A673 (cell line): ENCODE measurements at regions not wholly inside any gene's neighbourhood (a gene's known extent, or its start where the extent isn't known, plus 50 kb on each side); places are given as distances from the start of the nearest gene placed in this dataset.
A peak's percentile ranks its signal among the peaks of the same experiment; 100 is the strongest.

Source experiments
- BruUV-seq: library from RNA; stranded (reverse); fragments of 400-500 nt; replicated peaks from 2 replicates; lab custom pipeline; 2021; lab: Mats Ljungman, UMichigan
- CTCF ChIA-PET: fragments of 300-600 bp; sonication (Branson Sonifier 250); formaldehyde crosslinking; loops from one replicate; lab custom pipeline; 2022; ENCODE audit warnings: antibody characterized with exemption; lab: Charles Lee
- POLR2A ChIA-PET: fragments of 300-600 bp; sonication (Branson Sonifier 250); formaldehyde crosslinking; loops from one replicate; lab custom pipeline; 2022; ENCODE audit warnings: antibody characterized with exemption; ENCODE audit not compliant: low non-redundant PET; lab: Charles Lee
- DNase-seq: peaks from one replicate; pipeline ENCODE4 v3.0.0-alpha.2; 2015; ENCODE audit warnings: low spot score
- H3K27ac ChIP-seq: fragments of 200-600 bp; sonication (generic); 2 replicates; pipeline ENCODE4 v1.5.1; 2016; ENCODE audit warnings: mixed run types, low read depth, mild to moderate bottlenecking, mixed read lengths, antibody characterized with exemption, low read length; ENCODE audit not compliant: poor library complexity, severe bottlenecking
- H3K27me3 ChIP-seq: fragments of 200-600 bp; sonication (generic); replicated peaks from 2 replicates; pipeline ENCODE4 v1.6.1; 2017; ENCODE audit warnings: mixed run types, low read depth, mild to moderate bottlenecking, mixed read lengths, antibody characterized with exemption, low read length; ENCODE audit not compliant: insufficient read depth, poor library complexity
- H3K36me3 ChIP-seq: fragments of 200-600 bp; sonication (generic); 2 replicates; pipeline ENCODE4 v1.6.1; 2016; ENCODE audit warnings: mixed run types, mild to moderate bottlenecking, mixed read lengths, antibody characterized with exemption, low read length; ENCODE audit not compliant: insufficient read depth, poor library complexity, severe bottlenecking
- H3K4me1 ChIP-seq: fragments of 200-600 bp; sonication (generic); 2 replicates; pipeline ENCODE4 v1.6.1; 2017; ENCODE audit warnings: mixed run types, mild to moderate bottlenecking, mixed read lengths, antibody characterized with exemption, low read length; ENCODE audit not compliant: insufficient read depth, poor library complexity, severe bottlenecking
- H3K4me3 ChIP-seq: fragments of 200-600 bp; sonication (generic); 2 replicates; pipeline ENCODE4 v1.5.1; 2016; ENCODE audit warnings: low read depth, mixed run types, mild to moderate bottlenecking, mixed read lengths, low read length; ENCODE audit not compliant: poor library complexity, severe bottlenecking
- H3K9me3 ChIP-seq: fragments of 200-600 bp; sonication (generic); 2 replicates; pipeline ENCODE4 v1.6.1; 2016; ENCODE audit warnings: mixed run types, low read depth, mild to moderate bottlenecking, mixed read lengths, antibody characterized with exemption, low read length; ENCODE audit not compliant: poor library complexity, severe bottlenecking
- CTCF ChIP-seq: fragments of 300-800, 200-600 bp; sonication (generic); conservative IDR thresholded peaks from 2 replicates; pipeline ENCODE4 v1.5.1; 2017; ENCODE audit warnings: low read depth, mild to moderate bottlenecking, antibody characterized with exemption, low read length, moderate library complexity, mixed read lengths
- EZH2 ChIP-seq: fragments of 200-600 bp; sonication (generic); IDR thresholded peaks from 2 replicates; pipeline ENCODE4 v1.6.1; 2017; ENCODE audit warnings: borderline replicate concordance, low read depth, mild to moderate bottlenecking, mixed read lengths, antibody characterized with exemption, low read length; ENCODE audit not compliant: poor library complexity, severe bottlenecking
- intact Hi-C: fragments of 100-400 bp; cut with micrococcal nuclease; formaldehyde crosslinking; loops from one replicate; pipeline ENCODE4 v1.10.0; 2022; ENCODE audit not compliant: unreplicated experiment

- Histone ChIP-seq H3K4me1 (peaks cover 44% of the 10 kb centered on the region), H3K27ac (peak overlapping the region; percentile 89), H3K4me3 (peak overlapping the region; percentile 30), H3K27me3 (no peaks in the 10 kb centered on the region), H3K9me3 (peaks cover 5% of the 10 kb centered on the region), H3K36me3 (no peaks in the 10 kb centered on the region)
- ChIA-PET POLR2A (no interaction called here), CTCF (no interaction called here)
- DNase-seq: no peak
- TF ChIP-seq EZH2 (no peak), CTCF (no peak)
- no TSS peak for BruUV-seq
- intact Hi-C loops: no loop called here
Measured at GRCh38 chr2:122105171-122105876, 349.9 kb downstream of the TSN start.

DNA sequence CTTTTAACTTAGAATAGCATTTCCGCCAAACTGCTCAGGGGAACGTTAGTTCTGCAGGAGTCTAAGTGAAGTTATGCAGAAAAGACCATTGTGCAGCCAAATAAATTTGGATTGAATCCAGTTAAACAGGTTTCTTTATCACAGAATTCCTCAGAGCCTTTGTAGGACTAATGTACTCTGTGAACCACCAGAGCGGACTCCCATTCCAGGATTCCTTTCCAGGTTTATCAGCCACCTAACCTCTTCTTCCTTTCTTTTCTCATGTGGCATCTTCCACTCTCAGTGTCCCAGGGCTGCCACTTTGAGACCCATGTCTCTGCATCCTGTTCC, 350.4 kb downstream of the TSN start:
- no peaks in the 10 kb centered on the region for H3K36me3 ChIP-seq
- no peaks in the 10 kb centered on the region for H3K27me3 ChIP-seq
- H3K9me3 ChIP-seq: peaks cover 5% of the 10 kb centered on the region
- no TSS peak for BruUV-seq
- peak; percentile 93 for DNase-seq
- POLR2A ChIA-PET: no interaction called here
- TF ChIP-seq EZH2 (no peak), CTCF (no peak)
- CTCF ChIA-PET: no interaction called here
- peaks cover 44% of the 10 kb centered on the region for H3K4me1 ChIP-seq
- H3K27ac ChIP-seq: peak overlapping the region; percentile 89
- intact Hi-C loops: no loop called here
- peak overlapping the region; percentile 30 for H3K4me3 ChIP-seq

DNA sequence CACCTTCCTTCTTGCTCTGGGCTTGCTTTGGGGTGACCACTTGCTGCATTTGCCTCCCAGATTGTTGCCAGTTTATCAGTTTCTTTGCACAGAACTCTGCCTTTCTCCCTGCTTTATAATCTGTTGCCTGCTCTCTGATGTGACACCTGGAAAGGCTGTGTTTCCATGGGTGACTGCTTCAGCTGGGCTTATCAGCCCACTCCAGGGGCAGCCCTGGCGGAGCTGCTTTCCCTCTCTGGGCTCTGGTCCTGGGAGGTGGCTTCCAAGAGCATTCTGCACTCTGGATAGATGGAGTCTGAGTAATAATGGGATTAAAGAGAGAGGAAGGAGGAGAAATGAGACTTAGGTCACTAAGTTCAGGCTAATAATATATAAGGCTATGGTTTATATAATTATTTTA, 352.7 kb downstream of the TSN start:
- H3K27ac ChIP-seq: no peak overlapping the region
- H3K36me3 ChIP-seq: no peaks in the 10 kb centered on the region
- no peak for DNase-seq
- intact Hi-C loops: no loop called here
- no peaks in the 10 kb centered on the region for H3K27me3 ChIP-seq
- POLR2A ChIA-PET: no interaction called here
- peaks cover 5% of the 10 kb centered on the region for H3K9me3 ChIP-seq
- CTCF ChIA-PET: no interaction called here
- no TSS peak for BruUV-seq
- peaks cover 50% of the 10 kb centered on the region for H3K4me1 ChIP-seq
- TF ChIP-seq EZH2 (no peak), CTCF (no peak)
- H3K4me3 ChIP-seq: no peak overlapping the region
